NCI-H2029 (cell line): ENCODE measurements at regions not wholly inside any gene's neighbourhood (a gene's known extent, or its start where the extent isn't known, plus 50 kb on each side); places are given as distances from the start of the nearest gene placed in this dataset.

ENCODE experiments used
- DNase-seq: peaks from one replicate; lab custom pipeline; 2025; lab: John Stamatoyannopoulos, UW

DNA sequence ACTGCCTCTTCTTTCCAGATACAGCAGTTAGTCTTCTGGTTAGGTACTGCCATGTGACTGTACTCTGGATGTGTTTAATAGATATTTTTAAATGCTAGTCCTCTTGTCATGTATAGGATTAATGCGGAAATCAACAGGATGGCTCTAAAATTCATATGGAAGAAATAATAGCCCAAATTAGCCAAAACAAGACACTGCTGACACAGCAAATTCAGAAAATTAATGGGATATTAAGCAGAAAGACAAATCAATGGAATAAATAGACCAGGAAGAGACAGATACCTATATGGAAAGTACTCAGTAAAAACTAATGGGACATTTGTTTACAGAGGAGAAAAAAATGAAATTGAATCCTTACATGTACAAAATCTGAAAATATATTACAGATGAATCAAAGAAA lies 679.3 kb upstream of the PCDH20 start:
- no peak for DNase-seq

DNA sequence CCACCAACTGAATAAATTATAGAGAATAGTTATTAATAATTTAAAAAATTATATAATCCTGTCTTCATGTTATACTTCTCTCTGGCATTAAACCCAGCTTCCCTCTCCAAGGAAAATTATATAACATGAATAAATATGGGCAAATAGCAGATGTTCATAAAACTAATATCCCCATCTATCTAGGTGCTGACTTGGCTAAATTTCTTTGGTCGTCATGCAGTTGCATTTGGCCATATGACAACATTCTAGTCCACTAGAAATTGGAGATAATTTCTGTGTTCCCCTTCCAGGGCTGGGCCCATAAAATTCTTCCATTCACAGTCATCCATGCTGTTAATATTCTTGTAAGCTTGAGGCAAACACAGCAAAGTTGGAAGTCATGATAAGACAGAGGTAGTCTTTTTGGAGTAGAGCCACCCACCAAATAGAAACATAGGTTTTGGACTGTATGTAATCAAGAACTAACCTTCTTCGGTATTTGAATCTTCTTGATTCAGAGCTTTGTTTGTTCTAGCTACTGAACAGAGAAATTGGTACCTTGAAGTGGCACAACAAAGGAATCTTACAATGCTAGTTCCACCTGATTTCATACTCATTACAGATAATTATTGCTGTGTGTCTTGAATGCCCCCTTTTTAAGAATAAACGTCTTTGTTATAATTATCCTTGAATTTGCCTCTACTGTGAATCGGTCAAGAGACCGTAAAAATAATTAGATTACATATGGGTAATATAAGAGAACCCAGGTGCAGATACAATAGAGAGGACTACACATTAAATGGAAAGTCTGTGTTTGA lies 678.5 kb upstream of the PCDH20 start:
- no peak for DNase-seq

DNA sequence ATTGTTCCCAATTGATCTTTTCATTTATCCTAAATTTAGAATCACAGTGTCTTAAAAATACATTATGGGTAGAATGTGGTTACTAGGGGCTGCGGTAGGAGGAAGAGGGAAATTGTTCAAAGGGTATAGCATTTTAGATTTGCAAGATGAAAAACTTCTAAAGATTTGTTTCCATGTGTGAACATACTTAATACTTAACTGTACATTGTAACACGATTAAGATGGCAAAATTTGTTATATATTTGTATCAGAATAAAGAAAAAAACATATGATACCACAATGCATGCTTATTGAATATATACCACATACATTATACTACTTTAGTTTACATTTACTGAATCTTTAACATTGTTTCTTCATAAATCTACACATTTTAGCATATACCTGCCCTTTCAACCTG lies 677.3 kb upstream of the PCDH20 start:
- DNase-seq = no peak

DNA sequence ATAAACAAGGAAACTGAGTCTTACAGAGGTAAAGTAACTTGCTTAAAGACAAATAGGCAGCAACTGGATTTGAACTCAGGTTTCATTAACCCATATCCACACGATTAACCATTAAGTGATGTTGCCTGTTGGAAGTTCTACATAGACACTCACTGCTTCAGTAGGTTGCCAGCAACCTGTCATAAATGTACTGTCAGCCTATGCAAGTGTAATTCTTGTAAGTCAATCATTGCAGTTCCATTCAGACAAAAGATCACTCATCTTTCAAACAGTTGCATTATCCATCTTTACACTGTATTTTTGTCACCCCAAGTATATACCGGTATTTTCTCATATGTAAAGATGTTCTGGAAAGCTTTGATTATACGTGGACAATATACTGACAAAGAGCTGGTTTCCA lies 676.9 kb upstream of the PCDH20 start:
- DNase-seq = no peak

DNA sequence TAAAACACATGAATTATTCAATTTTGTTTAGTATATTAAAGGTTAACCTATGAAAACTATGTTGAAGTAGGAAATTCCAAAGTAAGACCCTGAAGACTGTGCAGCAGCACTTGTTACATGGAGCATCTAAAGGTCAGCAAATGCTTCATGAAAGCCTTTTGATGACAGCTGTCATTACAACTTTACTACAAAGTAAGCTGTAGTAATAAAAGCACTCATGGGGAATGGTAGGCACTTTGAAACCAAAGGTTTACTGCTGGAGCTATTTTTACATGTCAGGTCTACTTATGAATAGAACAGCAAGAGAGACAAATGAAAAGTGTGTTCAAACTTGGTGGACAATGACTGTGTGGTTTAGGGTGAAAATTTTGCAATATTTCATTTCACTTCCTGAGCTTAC lies 672.5 kb upstream of the PCDH20 start:
- no peak for DNase-seq

DNA sequence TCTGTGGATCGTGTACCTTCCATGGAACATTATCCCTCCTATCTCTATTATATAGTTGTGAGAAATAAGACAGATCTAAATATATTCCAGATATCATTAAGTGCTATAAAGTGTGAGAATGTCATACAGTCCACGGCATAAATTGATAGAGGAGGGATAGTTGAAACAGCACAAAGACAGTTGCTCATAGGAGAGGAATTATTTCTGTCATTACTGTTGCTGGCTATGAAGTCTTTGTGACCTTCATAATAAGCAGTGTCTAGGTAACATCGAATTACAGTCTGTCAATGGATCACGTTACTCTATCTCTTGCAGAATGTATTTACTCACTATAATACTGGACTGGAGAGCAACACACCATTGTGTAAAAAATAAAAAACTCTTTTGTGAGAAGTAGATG lies 671.5 kb upstream of the PCDH20 start:
- DNase-seq = no peak

DNA sequence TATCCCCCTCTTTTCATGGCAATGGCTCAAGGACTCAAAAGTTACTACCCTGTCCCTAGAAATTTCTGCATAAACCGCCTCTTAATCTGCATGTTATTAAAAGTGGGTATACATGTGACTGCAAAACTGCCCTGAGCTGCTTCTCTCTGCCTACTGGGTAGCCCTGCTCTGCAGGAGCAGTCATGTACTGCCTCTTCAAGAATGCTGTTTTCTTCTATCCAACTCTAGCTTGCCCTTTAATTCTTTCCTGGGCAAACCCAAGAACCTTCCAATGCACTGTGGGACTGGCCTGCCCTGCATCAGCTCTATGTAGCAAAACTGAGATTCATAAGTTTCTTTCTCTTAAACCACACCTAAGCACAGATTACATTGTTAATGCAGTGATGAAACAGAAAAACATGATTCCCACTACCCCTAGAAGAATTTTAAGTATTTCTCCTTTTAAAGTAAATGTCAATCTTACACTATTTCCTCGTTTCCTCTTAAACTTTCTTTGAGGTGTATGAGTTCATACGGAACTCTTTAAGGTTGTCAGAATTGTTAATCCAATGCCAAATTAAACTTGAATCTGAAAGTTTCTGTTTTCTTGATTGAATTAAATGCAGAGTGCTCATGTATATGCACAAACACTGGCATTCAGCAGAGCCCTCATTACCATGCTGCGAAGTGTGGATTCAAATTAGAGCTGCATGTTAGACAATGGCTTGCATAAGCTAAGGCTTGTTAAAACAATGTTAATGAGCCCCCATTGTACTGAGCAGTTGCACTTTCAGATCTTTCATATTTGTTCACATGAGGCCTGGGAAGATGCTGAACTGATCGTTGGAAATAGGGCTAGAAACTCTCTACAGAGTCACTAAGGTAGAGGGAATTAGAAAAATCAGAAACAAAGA lies 669.9 kb upstream of the PCDH20 start:
- DNase-seq = no peak

DNA sequence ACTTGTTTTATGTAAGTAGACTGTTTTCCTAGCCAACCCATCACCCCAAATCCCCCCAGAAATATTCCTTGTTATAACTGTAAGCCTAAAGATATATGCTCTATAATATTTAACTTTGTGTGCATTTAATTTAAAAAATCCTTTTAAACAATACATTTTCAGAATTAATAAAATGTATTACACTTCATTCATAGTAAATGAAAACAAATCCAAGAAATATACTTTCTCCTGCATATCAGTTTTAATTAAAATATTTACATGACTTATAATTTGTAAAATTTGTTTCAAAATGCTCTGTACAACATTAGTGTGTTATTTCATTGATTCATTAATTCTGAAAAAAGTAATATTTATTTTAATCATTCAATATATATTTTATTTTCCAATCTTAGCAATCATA lies 669.1 kb upstream of the PCDH20 start:
- DNase-seq = no peak

DNA sequence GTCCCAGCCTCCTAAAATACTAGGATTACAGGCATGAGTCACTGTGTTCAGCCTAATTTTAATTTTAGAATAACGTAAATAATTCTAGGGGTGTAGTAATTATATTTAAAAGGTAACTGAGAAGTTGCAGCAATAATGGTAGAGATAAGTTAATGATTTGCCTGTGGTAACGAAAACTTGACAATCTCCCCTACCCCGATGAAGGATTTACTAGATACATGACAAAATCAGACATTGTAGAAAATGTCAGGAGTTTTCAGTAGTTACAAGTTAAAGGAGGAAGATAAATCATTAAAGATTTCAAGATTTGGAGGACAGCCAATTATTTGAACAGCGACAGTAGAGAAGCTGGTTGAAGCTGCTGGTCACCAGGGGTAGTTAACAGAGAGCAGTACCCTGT lies 652.2 kb upstream of the PCDH20 start:
- DNase-seq = no peak

DNA sequence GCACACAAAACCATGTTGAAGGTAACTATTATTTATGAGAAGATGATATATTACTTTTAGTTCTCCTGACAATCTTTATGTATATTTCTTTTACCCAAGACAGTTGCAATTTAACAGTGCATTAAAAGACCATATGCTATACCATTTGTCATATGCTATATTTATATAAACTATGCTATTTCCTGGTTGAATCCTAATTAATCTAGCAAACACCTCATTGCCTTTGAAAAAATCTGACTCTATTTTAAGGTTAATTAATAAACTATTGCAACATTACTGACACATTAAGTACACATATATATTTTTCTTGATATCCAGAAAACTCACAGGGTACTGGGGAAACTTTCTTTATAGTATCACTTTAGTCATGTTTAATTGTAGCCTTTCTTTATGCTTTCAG lies 649.4 kb upstream of the PCDH20 start:
- DNase-seq = no peak

DNA sequence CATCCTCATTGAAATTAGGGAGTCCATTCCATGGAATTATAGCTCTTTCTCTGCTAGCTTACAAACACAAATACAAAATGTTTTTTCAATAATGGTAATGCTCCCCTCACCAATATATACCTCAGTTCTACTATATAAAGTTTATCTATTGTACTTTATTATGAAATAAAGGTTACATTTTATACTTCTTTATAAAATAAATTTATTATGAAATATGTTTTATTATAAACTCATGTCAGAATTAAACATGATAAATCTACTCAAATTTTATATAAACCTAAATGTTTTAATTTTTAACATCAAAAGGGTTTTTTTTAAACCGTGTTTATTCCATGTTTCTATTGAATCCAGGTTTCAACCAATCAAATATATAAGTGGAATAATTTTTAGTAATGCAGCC lies 646.1 kb upstream of the PCDH20 start:
- no peak for DNase-seq

DNA sequence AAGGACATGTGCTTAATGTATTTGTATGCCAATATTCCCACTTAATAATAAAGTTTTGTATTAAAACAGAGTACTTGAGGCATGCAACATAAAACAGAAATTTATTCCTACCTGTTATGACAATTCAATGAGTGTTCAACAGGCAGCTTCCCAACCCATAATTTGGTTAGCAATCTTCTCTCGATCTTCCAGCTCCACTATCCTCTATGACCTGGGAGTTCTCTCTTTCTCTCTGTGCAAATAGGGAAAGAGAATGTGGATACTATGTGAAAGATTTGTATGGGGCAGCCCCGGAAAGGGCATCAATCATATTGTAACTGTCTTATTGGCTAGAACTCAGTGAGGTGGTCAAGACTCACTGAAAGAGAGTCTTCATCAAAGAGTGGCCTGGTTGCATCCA lies 644.9 kb upstream of the PCDH20 start:
- DNase-seq = no peak

DNA sequence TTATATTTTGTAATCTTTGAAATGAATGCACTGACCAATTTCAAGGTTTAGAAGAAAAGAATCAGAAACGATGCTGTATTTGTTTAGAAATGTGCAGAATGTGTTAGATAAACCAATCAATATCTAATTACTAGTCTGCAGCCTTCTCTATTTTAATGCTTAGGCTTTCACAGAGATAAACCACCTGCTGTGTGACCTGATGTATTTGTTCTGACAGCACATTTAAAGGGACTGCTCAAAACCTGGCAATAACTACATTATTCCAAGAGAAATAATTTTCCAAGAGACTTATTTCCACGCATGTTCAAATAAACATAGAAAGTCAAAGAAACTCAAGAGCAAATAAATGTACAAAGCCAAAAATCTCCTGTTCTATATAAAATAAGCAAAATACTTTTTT lies 641.6 kb upstream of the PCDH20 start:
- DNase-seq = no peak

DNA sequence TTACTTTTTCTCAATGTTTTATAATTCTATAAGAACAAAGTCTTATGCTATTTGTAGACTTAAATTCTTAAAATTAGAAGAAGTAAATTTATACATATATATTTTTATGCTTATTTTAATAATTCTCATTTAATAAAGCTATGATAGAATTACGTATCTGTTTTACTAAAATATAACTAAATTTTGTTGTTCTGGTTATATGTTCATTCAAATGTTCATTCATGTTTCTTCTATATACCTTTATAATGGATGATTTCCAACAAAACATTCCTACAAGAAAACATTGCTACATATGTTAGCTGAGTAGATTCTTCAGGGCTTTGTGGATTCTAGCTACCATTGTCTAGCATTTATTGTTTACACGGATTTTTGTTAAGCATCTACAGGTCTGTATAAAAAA lies 634.3 kb upstream of the PCDH20 start:
- no peak for DNase-seq

DNA sequence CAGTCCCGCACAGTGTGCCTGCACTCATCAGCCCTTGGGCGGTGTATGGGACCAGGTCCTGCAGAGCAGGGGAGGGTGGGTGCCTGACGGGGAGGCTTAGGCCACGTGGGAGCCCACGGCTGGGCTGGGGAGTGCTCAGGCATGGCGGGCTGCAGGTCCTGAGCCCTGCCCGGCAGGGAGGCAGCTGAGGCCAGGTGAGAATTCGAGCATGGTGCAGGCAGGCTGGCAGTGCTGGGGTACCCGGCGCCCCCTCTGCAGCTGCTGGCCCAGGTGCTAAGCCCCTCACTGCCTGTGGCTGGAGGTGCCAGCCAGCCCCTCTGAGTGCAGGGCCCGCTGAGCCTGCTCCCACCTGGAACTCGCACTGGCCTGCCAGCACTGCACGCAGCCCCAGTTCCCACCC lies 630.9 kb upstream of the PCDH20 start:
- DNase-seq = no peak

DNA sequence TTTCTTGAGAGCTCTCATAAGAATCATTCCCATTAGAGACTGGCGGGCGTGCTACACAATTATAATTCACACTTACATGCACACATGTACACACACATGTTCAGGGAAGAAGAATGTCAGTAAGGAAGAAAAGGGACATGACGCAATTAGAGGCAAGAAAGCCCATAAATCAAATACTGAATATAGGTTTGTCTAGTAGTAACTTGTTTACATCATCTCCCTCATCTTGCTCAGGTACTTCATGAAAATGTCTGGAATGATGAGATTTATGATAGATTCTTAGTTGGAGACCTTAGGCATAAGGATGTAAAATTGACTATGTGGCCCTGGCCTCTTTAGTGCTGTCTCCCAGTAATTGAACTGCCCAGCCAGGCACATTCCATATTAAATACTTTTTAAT lies 628.0 kb upstream of the PCDH20 start:
- DNase-seq = no peak

DNA sequence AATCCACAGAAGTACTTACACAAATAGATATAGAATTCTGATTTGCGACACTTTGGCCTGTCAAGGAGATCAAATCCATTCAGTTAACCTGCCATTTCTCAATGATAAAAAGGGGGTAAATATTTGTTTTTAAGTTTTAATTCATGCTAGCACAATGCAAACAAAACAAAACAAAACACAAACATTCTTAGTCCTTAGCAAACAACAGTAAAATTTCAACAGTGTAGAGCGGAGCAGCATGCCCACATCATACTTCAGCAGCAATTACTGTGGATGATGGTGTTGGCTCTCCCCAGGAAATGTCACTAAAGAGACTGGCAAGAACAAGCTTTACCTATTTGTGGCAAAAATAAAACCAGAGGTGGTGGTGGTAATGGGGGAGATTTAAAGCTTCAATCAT lies 625.2 kb upstream of the PCDH20 start:
- no peak for DNase-seq

DNA sequence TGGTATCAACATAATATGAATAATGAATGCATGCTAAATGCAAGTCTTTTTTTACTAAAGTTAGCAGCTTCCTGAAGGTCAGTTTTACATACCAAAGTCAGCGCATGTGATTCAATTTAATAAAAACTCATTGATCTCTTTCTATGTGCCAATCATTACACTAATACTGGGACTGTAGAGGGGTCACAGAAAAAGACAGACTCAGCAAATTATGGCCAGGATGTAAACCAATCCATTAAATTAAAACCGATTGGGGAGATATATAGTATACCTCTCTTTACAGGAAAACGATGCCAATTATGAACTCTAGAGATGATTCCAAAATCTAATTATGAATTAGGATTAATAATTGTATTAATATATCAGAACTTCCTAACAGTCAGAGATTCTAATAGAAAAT lies 624.4 kb upstream of the PCDH20 start:
- no peak for DNase-seq

DNA sequence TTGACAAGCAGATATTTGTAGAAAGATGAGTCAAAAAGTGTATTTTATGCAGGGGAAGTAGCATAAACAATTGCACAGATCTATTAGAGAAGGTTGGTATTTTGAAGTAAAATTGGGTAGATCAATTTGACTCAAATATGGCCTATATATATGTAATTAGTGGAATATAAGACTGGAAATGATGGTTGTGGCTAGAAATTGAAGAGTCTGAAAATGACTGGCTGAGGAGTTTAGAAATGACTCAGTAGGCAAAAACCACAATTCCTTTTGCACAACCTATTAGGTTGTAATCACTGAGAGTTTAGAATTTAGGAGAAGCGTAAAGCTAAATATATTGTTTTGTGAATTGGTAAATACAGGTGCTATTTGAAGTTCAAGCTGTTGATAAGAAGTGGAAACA lies 622.6 kb upstream of the PCDH20 start:
- no peak for DNase-seq

DNA sequence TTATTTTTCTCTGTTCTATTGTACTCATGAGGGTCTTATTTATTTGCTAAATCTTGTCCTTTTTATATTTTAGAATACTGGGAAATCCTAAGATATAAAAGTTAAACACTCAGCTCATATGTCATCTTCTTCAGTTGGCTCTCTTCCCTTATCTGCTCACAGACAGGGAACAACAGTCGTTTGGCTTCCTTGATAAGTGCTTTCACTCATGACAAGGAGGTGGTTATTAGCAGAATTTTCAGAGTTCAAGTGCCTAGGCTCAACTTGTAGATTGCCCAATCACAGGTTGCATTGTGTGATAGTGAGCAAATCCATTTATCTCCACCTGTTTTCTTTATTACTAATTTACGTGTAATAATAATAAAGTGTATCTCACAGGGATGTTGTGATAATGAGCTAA lies 620.3 kb upstream of the PCDH20 start:
- DNase-seq = no peak

DNA sequence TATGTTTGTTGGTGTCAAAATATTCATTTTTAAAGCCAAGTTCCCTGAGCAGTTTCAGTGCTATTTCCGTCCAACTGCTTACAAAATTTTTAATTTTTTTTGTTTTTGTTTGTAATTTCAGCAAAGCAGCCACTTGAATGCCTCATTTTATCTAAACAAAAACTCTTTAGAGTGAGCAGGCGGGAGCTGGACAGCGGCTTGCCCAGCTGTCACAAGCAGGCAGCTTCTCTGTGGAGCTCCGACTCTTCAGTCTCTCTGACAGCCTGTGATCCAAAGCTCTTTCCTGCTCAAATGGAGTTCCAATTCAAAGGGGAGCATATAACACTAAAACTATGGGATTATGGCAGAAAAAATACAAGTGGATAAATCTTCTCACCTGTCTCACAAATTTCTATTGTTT lies 618.3 kb upstream of the PCDH20 start:
- no peak for DNase-seq

DNA sequence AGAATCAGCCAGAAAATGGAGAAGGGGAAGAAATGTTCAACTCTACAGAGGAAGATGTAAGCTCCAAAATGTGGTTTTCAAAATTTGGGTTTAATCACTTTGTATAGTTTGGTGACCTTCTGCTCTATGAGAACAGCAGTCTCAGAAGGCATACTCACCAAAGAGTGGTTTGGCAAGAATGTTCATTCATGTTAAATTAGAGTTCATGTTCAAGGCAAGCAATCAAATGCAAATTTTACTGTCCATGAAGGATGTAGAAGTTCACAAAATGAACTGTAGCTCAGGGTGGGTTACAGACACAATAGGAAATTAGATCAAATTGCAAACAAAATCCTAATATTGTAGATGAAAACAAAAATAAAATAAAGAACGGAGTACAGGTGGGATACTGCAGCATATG lies 606.7 kb upstream of the PCDH20 start:
- no peak for DNase-seq

DNA sequence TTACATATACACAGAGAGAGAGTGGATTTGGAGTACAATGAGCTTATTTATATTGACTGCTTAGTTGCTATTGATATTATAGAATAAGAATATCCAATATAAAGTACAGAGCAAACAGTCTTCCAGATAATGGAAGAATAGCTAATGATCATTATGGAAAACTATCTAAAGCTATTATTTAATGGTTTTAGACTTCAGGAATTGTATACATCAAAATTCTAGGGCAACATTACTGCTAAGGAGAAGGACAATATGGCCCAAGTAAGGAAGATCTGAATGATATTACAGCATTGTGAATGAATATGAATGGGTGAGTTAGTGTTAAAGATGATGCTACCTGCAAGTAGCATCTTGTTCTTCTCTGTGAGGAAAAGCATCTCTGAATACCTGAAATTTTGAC lies 604.2 kb upstream of the PCDH20 start:
- DNase-seq = no peak

DNA sequence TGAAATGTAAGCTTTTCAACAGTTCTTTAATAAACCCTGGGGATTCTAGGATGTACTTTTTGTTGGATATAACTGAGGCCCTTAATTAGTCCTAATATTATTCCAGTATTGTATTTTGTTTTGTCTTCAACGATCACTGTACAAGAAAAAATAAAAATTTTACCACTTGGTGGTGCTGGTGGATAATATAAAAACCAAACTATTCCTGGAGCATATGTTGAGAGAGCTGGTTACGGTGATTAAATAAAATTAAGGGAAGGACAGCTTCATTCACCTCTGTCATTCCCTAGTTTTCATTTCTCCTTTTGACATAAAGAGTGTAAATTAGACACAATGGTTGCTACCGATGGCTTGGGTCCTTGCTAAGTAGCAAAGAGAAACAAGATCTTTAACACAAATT lies 598.6 kb upstream of the PCDH20 start:
- DNase-seq = no peak
